ENCODE measurements at regions not wholly inside any gene's neighbourhood (a gene's known extent, or its start where the extent isn't known, plus 50 kb on each side); places are given as distances from the start of the nearest gene placed in this dataset.

DNA sequence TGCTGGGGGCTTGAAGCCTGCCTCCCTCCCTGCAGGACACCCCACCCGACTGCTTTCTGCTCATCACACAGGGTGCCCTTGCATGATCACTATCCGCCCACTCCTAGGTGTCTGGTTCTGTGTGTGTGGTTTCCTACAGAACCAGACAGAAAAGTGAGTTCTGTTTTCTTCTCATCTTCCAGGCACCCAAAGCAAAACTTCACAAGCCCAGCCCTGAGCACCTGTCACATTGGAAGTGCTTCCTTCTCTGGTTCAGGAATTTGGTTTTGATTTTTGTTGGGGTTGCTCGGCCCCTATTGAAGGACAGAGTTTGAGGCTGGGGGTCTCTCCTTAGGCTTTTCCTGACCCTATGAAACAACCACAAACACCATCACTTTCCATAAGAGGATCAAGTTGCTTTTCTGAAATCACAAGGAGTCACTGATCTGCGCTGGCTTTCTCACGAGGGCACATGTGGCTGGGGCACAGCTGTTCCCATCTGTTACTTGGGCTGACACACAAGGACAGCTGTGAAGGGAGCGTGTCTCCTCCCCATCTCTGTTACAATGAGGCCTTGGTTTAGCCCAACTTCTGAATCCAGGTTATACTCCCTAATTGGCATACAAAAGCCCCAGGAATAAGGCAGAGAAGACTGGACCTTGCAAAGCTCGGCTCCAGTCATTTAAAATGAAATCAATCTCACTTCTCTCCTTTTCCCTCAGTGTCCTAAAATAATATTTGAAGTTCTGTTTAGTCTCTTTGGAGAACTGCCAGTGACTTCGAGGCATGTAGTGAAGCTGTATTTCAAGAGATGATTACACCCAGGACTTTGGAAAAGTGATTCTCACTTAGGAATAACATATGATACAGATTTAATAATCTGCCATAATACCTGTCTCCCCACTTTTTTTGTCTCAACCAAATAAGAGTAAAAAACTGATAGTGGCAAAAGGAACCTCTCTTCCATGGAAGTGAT lies 213.1 kb upstream of the GAS1 start:
- H3K4me2 ChIP-seq (ENCODE audit: low read length), result no peak overlapping the region
- H3K9me3 ChIP-seq (ENCODE audit: low read length), result no peaks in the 10 kb centered on the region
- no peaks in the 10 kb centered on the region for H3K4me1 ChIP-seq (ENCODE audit: insufficient read depth, low read length)
- H3F3A ChIP-seq (ENCODE audit: low read length, unreplicated experiment), result no peaks in the 10 kb centered on the region
- no peaks in the 10 kb centered on the region for H3K27me3 ChIP-seq (ENCODE audit: low read length)
- no peaks in the 10 kb centered on the region for H3K9me2 ChIP-seq (replicated peaks; ENCODE audit: low read length)
- no peak overlapping the region for H3K9ac ChIP-seq (ENCODE audit: low read length)
- intact Hi-C loops (cut with micrococcal nuclease), result no loop called here
- DNase-seq (no peak), ATAC-seq (no peak)
- no peaks in the 10 kb centered on the region for H3K36me3 ChIP-seq (ENCODE audit: low read depth, low read length)
- H3K79me2 ChIP-seq (ENCODE audit: low read length), result no peaks in the 10 kb centered on the region
- POLR2A ChIA-PET (ENCODE audit: unreplicated experiment), result no interaction called here
- CTCF ChIA-PET, result no interaction called here
- no peak for TF ChIP-seq EZH2 (IDR thresholded peaks at IDR 0.05; ENCODE audit: low read length, unreplicated experiment)
- TF ChIP-seq EZH2phosphoT487 (IDR thresholded peaks at IDR 0.05; ENCODE audit: borderline replicate concordance, low read length), result no peak
- TF ChIP-seq, protein P1, sequence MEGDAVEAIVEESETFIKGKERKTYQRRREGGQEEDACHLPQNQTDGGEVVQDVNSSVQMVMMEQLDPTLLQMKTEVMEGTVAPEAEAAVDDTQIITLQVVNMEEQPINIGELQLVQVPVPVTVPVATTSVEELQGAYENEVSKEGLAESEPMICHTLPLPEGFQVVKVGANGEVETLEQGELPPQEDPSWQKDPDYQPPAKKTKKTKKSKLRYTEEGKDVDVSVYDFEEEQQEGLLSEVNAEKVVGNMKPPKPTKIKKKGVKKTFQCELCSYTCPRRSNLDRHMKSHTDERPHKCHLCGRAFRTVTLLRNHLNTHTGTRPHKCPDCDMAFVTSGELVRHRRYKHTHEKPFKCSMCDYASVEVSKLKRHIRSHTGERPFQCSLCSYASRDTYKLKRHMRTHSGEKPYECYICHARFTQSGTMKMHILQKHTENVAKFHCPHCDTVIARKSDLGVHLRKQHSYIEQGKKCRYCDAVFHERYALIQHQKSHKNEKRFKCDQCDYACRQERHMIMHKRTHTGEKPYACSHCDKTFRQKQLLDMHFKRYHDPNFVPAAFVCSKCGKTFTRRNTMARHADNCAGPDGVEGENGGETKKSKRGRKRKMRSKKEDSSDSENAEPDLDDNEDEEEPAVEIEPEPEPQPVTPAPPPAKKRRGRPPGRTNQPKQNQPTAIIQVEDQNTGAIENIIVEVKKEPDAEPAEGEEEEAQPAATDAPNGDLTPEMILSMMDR (conservative IDR thresholded peaks at IDR 0.05; ENCODE audit: low read depth, low read length), result no peak
- H4K20me1 ChIP-seq (ENCODE audit: low read length), result no peaks in the 10 kb centered on the region
- BruUV-seq (replicated peaks), result no TSS peak
- no peak overlapping the region for H2AFZ ChIP-seq (ENCODE audit: low read length)
- no peak overlapping the region for H3K27ac ChIP-seq (ENCODE audit: low read length)
- H3K4me3 ChIP-seq (ENCODE audit: low read length), result no peak overlapping the region

GRCh38 chr9:87167161-87167560 lies 219.9 kb upstream of the GAS1 start:
- H4K20me1 ChIP-seq (ENCODE audit: low read length), result no peaks in the 10 kb centered on the region
- no peak overlapping the region for H3K4me3 ChIP-seq (ENCODE audit: low read length)
- CTCF ChIA-PET, result no interaction called here
- intact Hi-C loops (cut with micrococcal nuclease), result no loop called here
- BruUV-seq (replicated peaks), result no TSS peak
- H3F3A ChIP-seq (ENCODE audit: low read length, unreplicated experiment), result no peaks in the 10 kb centered on the region
- H2AFZ ChIP-seq (ENCODE audit: low read length), result no peak overlapping the region
- no peaks in the 10 kb centered on the region for H3K36me3 ChIP-seq (ENCODE audit: low read depth, low read length)
- no peak for ATAC-seq
- no peak for TF ChIP-seq EZH2 (IDR thresholded peaks at IDR 0.05; ENCODE audit: low read length, unreplicated experiment)
- TF ChIP-seq EZH2phosphoT487 (IDR thresholded peaks at IDR 0.05; ENCODE audit: borderline replicate concordance, low read length), result no peak
- TF ChIP-seq, protein P1 (conservative IDR thresholded peaks at IDR 0.05; ENCODE audit: low read depth, low read length), result no peak
- no peak overlapping the region for H3K27ac ChIP-seq (ENCODE audit: low read length)
- POLR2A ChIA-PET (ENCODE audit: unreplicated experiment), result no interaction called here
- H3K9me3 ChIP-seq (ENCODE audit: low read length), result no peaks in the 10 kb centered on the region
- no peak overlapping the region for H3K4me2 ChIP-seq (ENCODE audit: low read length)
- H3K27me3 ChIP-seq (ENCODE audit: low read length), result no peaks in the 10 kb centered on the region
- no peak for DNase-seq
- H3K9me2 ChIP-seq (replicated peaks; ENCODE audit: low read length), result no peaks in the 10 kb centered on the region
- H3K4me1 ChIP-seq (ENCODE audit: insufficient read depth, low read length), result no peaks in the 10 kb centered on the region
- H3K9ac ChIP-seq (ENCODE audit: low read length), result no peak overlapping the region
- no peaks in the 10 kb centered on the region for H3K79me2 ChIP-seq (ENCODE audit: low read length)

- H3K27ac ChIP-seq (ENCODE audit: low read length), result no peak overlapping the region
- no peaks in the 10 kb centered on the region for H3K27me3 ChIP-seq (ENCODE audit: low read length)
- H2AFZ ChIP-seq (ENCODE audit: low read length), result no peak overlapping the region
- no peaks in the 10 kb centered on the region for H3K4me1 ChIP-seq (ENCODE audit: insufficient read depth, low read length)
- no peak overlapping the region for H3K4me2 ChIP-seq (ENCODE audit: low read length)
- H3K36me3 ChIP-seq (ENCODE audit: low read depth, low read length), result no peaks in the 10 kb centered on the region
- no peak overlapping the region for H3K4me3 ChIP-seq (ENCODE audit: low read length)
- DNase-seq, result no peak
- TF ChIP-seq EZH2phosphoT487 (IDR thresholded peaks at IDR 0.05; ENCODE audit: borderline replicate concordance, low read length) (no peak), EZH2 (IDR thresholded peaks at IDR 0.05; ENCODE audit: low read length, unreplicated experiment) (no peak)
- TF ChIP-seq, protein P1 (conservative IDR thresholded peaks at IDR 0.05; ENCODE audit: low read depth, low read length), result no peak
- BruUV-seq (replicated peaks), result no TSS peak
- no peaks in the 10 kb centered on the region for H4K20me1 ChIP-seq (ENCODE audit: low read length)
- H3K9me2 ChIP-seq (replicated peaks; ENCODE audit: low read length), result no peaks in the 10 kb centered on the region
- H3K9me3 ChIP-seq (ENCODE audit: low read length), result no peaks in the 10 kb centered on the region
- no peak overlapping the region for H3K9ac ChIP-seq (ENCODE audit: low read length)
- no peak for ATAC-seq
- POLR2A ChIA-PET (ENCODE audit: unreplicated experiment), result no interaction called here
- intact Hi-C loops (cut with micrococcal nuclease), result no loop called here
- H3F3A ChIP-seq (ENCODE audit: low read length, unreplicated experiment), result no peaks in the 10 kb centered on the region
- CTCF ChIA-PET, result no interaction called here
- no peaks in the 10 kb centered on the region for H3K79me2 ChIP-seq (ENCODE audit: low read length)
Measured at GRCh38 chr9:87167582-87167981, 220.3 kb upstream of the GAS1 start.

Data from PC-3 (cell line).